ENCODE measurements at regions not wholly inside any gene's neighbourhood (a gene's known extent, or its start where the extent isn't known, plus 50 kb on each side); places are given as distances from the start of the nearest gene placed in this dataset.
"Not testable (repeated sequence)": the region's sequence is repeated elsewhere in the genome, so short reads cannot be mapped to it uniquely, and the experiment has no call there.

DNA sequence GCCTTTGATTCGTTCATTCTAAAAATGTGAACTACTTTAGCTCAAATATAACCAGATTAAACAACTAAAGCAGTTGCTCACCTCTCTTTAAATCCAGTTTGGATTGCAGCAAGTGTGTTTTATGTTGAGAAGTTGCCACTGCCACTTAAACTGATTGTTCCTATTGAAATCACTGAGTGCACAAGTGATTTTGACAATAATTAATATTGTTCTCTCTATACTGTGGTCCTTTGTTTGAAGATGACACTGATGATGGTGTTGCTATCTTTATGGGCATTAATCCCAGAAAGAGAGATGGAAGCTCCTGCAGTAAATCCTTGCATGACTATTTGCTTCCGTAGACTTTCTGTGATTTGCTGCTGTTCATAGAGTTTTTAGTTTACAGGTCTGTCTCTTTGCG is 251.4 kb upstream of the ZEB2 start:
- DNase-seq = no peak

DNA sequence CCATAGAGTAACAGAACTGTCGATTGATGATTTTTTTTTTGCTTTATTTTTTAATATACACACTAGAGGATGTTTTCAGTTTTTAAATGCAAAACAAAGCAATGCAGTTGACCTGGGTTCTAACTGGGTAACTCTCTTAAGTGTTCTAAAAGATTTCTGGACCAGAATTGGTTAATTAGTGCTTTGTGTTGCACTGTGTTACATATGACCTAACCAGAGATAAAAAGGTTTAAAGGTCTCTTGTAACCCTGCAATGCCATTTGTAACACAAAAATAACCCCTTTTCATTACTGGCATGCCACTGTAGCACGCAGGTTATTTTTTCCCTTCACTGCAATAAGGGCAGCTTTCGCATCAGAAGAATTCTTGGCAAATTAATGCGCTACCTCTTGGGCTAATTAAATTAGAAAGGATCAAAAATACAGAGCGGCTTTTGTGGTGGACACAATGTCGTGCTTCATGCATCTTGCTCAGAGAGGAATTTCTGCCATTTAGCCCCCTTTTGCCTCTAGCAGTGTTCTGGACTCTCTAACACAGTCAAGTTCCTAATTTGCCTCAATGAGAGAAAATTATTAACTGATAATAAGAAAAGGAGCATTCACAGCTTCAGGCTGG is 250.8 kb upstream of the ZEB2 start:
- no peak for DNase-seq

GRCh38 chr2:144760939-144761338 is 241.0 kb upstream of the ZEB2 start:
- DNase-seq = not testable (repeated sequence)

DNA sequence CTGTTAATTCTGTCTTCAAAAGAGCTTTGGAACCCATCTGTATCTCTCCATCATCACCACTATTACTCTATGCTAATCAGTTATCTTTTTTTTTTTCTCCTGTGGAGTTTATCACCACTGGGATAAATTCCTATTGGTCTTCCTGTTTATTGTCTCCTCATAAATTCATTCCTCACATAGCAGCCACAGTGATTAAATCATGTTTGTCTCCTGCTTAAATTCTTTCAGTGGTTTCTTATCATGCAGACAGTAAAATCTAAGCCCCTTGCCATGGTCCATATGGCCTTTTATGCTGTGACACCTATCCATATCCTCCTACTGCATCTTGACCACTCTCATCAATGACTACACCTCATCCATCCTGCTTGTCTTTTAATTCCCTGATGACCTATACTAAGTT is 239.8 kb upstream of the ZEB2 start:
- DNase-seq = no peak

DNA sequence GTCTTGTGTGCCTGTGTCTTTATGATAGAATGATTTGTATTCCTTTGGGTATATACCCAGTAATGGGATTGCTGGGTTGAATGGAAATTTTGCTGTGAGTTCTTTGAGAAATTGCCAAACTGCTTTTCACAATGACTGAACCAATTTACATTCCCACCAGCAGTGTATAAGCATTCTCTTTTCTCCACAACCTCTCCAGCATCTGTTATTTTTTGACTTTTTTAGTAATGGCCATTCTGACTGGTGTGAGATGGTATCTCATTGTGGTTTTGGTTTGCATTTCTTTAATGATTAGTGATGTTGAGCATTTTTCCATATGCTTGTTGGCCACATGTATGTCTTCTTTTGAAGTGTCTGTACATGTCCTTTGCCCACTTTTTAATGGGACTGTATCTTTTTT is 238.3 kb upstream of the ZEB2 start:
- not testable (repeated sequence) for DNase-seq

- DNase-seq = no peak
Observed at GRCh38 chr2:144753416-144753815, 233.5 kb upstream of the ZEB2 start.

GRCh38 chr2:144751142-144751905 is 231.4 kb upstream of the ZEB2 start:
- no peak for DNase-seq

GRCh38 chr2:144749188-144749587 is 229.3 kb upstream of the ZEB2 start:
- no peak for DNase-seq

- no peak for DNase-seq
Observed at GRCh38 chr2:144748443-144748842, 228.5 kb upstream of the ZEB2 start.

GRCh38 chr2:144747571-144747970 is 227.7 kb upstream of the ZEB2 start:
- no peak for DNase-seq

DNA sequence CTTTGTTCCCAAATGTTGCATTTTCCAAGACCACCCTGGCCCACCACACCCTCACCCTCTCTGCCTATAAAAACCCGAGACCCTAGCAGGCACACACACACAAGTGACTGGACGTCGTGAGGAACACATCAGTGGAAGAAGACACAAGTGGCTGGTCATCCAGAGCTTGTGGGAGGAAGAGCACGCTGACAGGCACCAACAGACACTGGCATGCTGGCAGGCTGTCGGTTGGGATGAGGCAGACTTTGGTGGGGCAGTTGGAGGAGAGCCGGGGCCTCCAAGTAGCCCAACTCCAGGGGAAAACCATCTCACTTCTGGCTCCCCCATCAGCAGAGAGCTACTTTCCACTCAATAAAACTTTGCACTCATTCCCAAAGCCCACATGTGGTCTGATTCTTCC is 225.5 kb upstream of the ZEB2 start:
- DNase-seq = no peak

DNA sequence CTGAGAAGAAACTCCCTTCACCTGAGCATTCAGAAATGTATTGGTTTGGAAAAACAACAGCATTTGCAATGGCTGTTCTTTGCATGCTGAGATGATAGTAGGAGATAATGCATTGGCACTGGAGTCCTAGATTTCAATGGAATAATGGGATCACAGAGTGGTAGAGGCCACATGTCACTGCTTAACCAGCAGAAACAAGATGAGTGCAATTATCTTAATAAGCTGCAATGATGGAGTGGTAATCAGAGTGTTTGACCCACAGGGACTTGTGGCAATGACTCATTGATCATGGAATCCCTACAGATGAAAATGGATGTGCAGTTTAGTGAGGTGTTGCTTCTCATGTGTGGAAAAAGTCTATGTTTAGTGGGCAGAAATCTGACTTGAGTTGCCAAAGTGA is 218.8 kb upstream of the ZEB2 start:
- no peak for DNase-seq

DNA sequence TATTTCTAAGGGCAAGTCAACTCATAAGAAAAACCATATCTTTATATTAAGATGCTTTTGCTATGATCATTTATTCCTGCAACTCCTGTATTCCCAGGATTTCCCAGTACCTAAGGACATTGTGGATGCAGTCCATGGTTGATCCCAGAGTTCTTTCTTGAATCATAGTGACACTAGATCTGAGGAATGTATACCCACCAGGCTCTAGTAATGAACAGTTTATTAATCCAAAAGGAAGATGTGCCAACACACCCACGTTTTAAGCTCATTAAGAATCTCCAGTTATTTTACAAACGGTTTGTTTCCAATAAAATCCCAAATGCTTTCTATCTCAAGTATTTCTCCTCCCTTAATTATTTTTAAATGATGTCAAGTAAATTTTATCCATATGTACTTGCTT is 210.8 kb upstream of the ZEB2 start:
- DNase-seq = no peak

DNA sequence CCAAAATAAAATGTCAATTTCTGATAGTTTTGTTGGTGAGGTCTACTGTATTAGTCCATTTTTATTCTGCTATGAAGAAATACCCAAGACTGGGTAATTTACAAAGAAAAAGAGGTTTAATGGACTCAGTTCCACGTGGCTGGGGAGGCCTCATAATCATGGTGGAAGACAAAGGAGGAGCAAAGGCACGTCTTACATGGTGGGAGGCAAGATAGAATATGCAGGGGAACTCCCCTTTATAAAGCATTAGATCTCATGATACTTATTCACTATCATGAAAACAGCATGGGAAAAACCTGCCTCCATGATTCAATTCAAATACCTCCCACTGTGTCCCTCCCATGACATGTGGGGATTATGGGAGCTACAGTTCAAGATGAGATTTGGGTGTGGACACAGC is 204.5 kb upstream of the ZEB2 start:
- not testable (repeated sequence) for DNase-seq

- DNase-seq = no peak
Observed at GRCh38 chr2:144718376-144718775, 198.5 kb upstream of the ZEB2 start.

GRCh38 chr2:144715992-144716391 is 196.1 kb upstream of the ZEB2 start:
- DNase-seq = no peak

GRCh38 chr2:144713410-144713809 is 193.5 kb upstream of the ZEB2 start:
- DNase-seq = no peak

DNA sequence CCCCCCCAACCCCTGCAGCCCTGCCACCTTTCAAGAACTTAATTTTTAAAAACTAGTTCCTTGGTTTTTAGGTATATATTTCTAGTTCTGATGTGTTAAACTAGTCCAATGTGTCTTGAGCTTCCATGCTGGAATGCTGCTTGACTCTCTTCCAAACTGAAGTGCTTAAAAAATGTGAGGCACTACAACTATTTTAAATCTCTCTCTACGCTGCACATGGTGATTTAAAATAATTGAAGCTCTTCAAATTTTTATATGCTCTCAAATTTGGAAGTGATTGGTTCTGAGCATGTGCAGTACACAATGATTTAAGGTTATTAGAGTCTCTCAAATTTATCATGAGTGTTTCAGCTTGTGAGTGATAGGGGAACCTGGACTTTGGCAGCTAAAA is 192.6 kb upstream of the ZEB2 start:
- DNase-seq = no peak

DNA sequence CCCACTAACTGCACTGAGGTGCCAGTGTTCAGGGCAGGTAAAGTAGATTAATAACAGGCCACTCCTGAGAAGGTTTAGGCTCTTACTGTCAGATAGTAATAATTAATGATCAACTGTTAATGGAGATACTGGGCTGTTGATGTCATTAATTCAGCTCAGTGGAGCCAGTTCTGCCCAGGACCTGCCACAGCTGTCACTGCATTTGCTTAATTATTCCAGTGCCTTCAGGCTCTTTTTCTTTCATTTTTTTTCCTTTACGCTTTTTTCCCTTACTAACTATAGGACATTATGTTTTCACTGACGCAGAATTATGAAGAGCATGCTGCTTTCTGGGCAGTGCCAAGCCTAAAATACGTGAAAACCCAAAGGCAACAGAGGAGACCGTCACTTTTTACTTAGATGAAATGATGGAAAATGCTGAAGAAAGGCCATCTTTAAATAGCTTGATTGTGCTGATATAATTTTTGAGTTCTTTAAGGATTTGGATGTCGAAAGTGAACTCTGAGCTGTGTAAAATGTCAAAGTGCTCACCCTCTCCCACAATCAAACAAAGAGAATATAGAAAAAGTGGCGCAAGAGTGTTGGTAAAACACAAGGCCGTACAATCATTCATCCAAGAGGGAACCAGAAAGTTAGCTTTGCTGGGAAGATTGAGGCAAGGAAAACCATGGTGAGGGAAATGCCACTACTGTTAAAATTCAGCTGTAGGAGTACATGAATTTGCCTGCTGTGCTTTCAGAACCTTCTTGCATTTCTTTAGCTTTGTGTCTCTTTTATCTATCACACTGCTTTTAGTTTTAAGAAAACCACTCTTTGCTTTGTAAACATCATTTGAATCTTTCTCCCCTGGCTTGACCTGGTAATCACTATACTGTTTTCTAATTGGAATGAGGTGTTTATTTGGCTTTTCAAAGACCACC is 192.0 kb upstream of the ZEB2 start:
- no peak for DNase-seq

DNA sequence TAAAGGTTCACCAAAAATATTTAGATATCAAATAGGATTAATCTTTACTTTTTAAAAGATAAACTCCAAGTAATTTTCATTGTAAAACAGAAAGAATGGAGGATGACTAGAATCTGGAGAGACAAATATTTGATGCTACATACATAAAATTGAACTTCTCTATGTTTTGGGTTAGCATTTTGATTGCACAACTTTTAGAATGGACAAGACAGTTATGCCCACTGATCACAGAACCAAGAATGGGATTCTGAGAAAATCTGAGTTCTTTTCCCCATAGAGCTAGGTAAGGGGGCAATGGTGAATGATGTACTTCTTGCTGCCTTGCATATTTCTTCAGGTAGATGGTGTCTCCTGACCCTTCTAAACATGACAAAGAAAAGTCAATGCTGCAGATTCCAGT is 191.2 kb upstream of the ZEB2 start:
- no peak for DNase-seq

DNA sequence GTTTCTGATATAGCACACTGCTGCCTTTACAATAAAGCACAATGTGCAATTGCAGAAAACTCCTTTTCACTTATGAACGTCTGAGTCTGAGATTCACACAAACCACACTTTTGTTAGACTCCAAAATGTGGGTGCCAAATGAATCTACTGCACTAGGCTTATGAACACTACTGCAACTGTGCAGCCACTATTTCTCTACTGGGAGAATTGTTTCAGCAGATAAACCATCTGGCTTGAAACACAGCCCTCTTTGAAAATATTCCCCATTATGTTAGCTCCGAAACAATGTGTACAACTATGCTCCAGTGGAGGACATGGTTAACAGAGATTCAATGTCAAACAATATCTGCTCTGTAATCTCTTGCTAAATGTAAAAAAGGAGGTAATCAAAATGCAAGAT is 188.7 kb upstream of the ZEB2 start:
- DNase-seq = no peak

DNA sequence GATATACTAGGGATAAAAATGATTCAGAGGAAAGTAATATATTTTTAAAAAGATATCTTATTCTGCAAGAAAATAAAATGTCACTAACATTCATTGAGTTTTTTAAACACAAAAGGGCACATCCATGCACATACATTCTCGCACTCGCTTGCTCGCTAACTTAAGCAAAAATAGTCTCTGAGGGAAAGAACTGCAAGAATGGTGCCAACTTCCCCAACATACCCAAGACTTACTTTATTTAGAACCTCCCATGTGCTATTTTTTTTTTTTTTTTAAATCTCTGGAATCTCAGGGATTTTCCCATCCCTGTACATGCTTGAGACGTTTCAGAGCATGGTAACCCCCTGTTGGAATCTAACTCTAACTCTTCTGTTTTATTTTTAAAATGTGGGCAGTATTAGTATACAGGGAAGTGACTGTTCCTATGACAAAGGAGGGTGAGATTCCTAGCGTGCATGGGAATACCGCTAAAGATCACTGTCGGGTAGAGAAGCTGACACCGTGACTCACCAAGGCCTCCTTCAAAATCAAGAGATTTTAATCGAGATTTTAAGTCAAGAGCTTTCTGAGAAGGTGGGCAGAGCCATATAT is 187.9 kb upstream of the ZEB2 start:
- DNase-seq = no peak

DNA sequence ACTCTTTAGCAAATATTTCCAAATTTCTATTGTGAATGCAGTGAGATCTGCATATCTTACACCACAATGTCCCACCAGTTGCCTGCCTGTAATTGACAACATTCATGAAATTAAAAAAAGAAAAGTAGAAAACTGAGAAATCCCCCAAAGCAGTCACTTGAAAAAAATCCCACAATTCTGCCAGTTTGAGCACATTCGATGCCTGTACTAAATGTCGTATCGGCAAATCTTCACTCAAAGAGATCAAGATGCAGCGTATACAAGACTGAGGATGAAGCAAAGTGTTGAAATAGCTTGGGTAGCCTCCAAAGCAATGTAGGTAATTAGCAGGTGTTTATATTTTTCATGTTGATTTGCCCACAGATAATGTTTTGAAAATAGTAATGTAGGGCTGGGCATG is 186.7 kb upstream of the ZEB2 start:
- no peak for DNase-seq

All from GF-D8 (cell line).